SK-N-DZ (cell line): ENCODE measurements at regions not wholly inside any gene's neighbourhood (a gene's known extent, or its start where the extent isn't known, plus 50 kb on each side); places are given as distances from the start of the nearest gene placed in this dataset.

Experiments used
- DNase-seq: peaks from one replicate; pipeline ENCODE4 v3.0.0-alpha.2; 2015; ENCODE audit warnings: low spot score

- DNase-seq: no peak
Measured at GRCh38 chr4:136931781-136932180, 600.5 kb downstream of the PCDH18 start.

- DNase-seq: no peak
Measured at GRCh38 chr4:136928957-136929411, 603.3 kb downstream of the PCDH18 start.

- no peak for DNase-seq
Measured at GRCh38 chr4:136927172-136927571, 605.1 kb downstream of the PCDH18 start.

GRCh38 chr4:136925203-136925602 lies 607.1 kb downstream of the PCDH18 start:
- no peak for DNase-seq

GRCh38 chr4:136922066-136922465 lies 610.2 kb downstream of the PCDH18 start:
- DNase-seq: no peak

- no peak for DNase-seq
Measured at GRCh38 chr4:136920092-136920881, 612.0 kb downstream of the PCDH18 start.

GRCh38 chr4:136918772-136919171 lies 613.5 kb downstream of the PCDH18 start:
- no peak for DNase-seq

- DNase-seq: no peak
Measured at GRCh38 chr4:136917312-136918110, 614.8 kb downstream of the PCDH18 start.

- DNase-seq: no peak
Measured at GRCh38 chr4:136909626-136910025, 622.7 kb downstream of the PCDH18 start.

GRCh38 chr4:136908122-136908521 lies 624.2 kb downstream of the PCDH18 start:
- no peak for DNase-seq

- no peak for DNase-seq
Measured at GRCh38 chr4:136900696-136901095, 631.6 kb downstream of the PCDH18 start.

- no peak for DNase-seq
Measured at GRCh38 chr4:136898590-136899248, 633.6 kb downstream of the PCDH18 start.

GRCh38 chr4:136893573-136893972 lies 638.7 kb downstream of the PCDH18 start:
- DNase-seq: no peak

GRCh38 chr4:136881666-136882065 lies 650.6 kb downstream of the PCDH18 start:
- DNase-seq: no peak

- DNase-seq: no peak
Measured at GRCh38 chr4:136873555-136873954, 658.7 kb downstream of the PCDH18 start.

- DNase-seq: peak; percentile 12
Measured at GRCh38 chr4:136867465-136867864, 664.8 kb downstream of the PCDH18 start.

GRCh38 chr4:136865526-136865925 lies 666.8 kb downstream of the PCDH18 start:
- DNase-seq: no peak

GRCh38 chr4:136864604-136865185 lies 667.6 kb downstream of the PCDH18 start:
- peak; percentile 63 for DNase-seq

GRCh38 chr4:136863756-136864155 lies 668.5 kb downstream of the PCDH18 start:
- no peak for DNase-seq

GRCh38 chr4:136862653-136863052 lies 669.6 kb downstream of the PCDH18 start:
- no peak for DNase-seq

- DNase-seq: no peak
Measured at GRCh38 chr4:136861091-136861490, 671.2 kb downstream of the PCDH18 start.

GRCh38 chr4:136858903-136859302 lies 673.4 kb downstream of the PCDH18 start:
- no peak for DNase-seq
